ENCODE measurements at regions not wholly inside any gene's neighbourhood (a gene's known extent, or its start where the extent isn't known, plus 50 kb on each side); places are given as distances from the start of the nearest gene placed in this dataset.

DNA sequence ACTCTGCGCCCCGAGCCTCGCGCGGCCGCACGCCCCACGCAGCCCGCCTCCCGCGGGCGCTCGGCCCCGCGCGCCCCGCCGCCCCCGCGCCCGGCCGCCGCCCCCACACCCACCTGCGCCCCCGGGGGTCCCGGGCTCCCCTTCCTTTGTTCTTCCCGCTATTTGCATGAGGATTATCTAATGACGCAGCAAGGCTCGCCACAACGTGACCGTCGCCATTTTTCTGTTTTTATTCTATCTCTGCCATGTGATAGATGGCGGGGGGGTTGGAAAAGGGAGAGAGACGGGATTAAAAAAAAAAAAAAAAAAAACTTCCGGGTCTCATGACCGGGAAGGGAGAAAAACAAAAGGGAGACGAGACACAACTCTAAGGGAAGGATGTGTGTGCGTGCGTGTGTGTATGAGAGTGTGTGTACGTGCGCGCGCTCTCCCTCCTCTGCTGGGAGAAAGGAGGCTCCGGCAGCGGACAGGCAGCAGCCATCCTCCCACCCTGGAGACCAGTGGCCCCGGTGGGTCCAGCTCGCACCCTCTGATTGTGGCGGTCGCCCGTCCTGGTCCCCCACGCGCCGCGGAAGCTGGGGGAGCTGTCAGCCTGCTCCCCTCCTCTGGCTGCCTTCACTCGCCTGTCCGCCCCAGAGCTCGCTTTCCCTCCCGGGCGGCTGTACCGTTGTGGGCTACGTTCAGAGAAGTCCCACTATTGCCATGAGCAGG lies 80.4 kb upstream of the AK4 start:
- ATAC-seq (ENCODE audit: low FRiP score) (peak; percentile 21), DNase-seq (ENCODE audit: low spot score) (no peak)
- TF ChIP-seq, protein P1, sequence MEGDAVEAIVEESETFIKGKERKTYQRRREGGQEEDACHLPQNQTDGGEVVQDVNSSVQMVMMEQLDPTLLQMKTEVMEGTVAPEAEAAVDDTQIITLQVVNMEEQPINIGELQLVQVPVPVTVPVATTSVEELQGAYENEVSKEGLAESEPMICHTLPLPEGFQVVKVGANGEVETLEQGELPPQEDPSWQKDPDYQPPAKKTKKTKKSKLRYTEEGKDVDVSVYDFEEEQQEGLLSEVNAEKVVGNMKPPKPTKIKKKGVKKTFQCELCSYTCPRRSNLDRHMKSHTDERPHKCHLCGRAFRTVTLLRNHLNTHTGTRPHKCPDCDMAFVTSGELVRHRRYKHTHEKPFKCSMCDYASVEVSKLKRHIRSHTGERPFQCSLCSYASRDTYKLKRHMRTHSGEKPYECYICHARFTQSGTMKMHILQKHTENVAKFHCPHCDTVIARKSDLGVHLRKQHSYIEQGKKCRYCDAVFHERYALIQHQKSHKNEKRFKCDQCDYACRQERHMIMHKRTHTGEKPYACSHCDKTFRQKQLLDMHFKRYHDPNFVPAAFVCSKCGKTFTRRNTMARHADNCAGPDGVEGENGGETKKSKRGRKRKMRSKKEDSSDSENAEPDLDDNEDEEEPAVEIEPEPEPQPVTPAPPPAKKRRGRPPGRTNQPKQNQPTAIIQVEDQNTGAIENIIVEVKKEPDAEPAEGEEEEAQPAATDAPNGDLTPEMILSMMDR (IDR thresholded peaks at IDR 0.05), result no peak

DNA sequence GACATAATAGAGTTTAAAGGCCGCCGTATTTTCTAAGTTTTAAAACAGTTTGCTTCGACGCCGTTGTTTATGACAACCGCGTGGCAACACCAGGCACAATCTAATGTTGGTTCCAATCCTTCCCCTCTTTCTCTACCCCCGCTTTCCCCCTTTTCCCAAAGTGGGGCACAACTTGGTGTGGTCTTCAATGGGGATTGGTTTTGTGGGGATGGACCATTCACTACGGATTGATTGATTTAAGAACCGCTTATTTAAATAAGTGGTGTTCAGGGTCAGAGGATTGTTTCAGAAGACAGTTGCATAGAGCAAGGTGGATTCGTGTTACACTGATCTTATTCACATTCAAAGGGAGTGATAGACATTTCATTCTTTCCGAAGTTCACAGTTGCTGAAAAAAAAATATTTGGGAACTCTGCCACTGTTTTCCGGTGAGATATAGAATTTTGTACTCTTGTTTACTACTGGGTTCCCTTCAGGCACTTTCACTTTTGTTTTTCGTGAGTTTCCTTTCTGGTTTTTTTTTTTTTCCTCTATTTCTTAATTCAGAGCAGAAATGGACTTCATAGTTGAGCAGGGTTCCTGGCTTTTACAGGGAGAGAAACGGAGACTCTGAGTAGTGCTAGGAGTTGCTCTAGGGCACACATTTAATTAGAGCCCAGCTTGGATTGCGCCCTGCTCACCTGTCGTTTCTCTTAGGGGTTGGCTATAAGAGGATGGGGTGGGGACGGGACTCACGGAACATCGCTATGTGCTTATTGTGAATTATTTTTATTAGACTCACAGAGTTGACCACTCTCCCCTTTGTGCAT lies 79.6 kb upstream of the AK4 start:
- DNase-seq (ENCODE audit: low spot score) (no peak), ATAC-seq (ENCODE audit: low FRiP score) (no peak)
- TF ChIP-seq, protein P1 (IDR thresholded peaks at IDR 0.05), result no peak

DNA sequence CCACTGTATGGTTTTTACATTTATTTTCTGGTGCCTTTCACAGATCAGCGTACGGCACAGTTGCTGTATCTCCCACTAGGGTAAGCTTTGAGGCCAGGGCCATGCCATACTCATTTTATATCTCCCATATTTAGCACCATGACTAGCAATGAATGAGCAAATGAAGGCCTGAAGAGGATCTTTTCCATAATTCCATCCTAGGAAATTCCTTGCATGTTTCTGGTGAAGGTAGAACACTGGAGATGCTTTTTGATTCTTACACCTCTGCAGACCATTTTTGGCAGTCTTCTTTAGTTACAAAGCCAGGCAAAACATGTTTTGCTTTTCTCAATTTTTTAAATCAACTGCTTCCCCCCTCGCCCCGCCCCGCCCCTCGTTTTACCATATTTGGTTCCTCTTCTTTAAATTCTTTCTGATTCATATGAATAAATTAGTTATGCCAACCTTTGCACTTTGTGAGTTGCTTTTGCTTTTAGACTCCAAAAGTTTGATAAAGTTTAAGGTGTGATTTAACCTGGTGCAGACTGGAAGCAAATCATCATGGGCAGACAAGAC lies 78.9 kb upstream of the AK4 start:
- DNase-seq (ENCODE audit: low spot score) (no peak), ATAC-seq (ENCODE audit: low FRiP score) (no peak)
- TF ChIP-seq, protein P1 (IDR thresholded peaks at IDR 0.05), result no peak

DNA sequence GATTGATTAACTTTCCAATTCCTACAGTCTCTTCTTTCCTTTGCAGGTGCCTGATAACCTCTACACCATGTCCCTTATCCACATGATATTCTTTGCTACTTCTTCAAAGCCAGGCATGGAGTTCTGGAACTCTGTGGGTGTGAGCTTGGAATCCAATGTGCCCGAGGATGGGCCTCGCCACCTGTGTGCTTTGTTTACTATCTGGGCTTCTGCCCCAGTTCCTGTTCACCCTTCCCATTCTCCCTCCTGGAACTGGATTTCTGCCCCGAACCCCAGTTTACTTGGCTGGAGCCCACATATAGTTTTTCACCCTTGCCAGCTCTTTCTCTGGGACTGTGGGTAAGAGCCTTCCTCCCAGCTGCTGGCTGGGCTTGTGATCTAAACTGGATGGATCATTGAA lies 75.2 kb upstream of the AK4 start:
- ATAC-seq (ENCODE audit: low FRiP score), result no peak
- DNase-seq (ENCODE audit: low spot score), result no peak
- TF ChIP-seq, protein P1 (IDR thresholded peaks at IDR 0.05), result no peak

DNA sequence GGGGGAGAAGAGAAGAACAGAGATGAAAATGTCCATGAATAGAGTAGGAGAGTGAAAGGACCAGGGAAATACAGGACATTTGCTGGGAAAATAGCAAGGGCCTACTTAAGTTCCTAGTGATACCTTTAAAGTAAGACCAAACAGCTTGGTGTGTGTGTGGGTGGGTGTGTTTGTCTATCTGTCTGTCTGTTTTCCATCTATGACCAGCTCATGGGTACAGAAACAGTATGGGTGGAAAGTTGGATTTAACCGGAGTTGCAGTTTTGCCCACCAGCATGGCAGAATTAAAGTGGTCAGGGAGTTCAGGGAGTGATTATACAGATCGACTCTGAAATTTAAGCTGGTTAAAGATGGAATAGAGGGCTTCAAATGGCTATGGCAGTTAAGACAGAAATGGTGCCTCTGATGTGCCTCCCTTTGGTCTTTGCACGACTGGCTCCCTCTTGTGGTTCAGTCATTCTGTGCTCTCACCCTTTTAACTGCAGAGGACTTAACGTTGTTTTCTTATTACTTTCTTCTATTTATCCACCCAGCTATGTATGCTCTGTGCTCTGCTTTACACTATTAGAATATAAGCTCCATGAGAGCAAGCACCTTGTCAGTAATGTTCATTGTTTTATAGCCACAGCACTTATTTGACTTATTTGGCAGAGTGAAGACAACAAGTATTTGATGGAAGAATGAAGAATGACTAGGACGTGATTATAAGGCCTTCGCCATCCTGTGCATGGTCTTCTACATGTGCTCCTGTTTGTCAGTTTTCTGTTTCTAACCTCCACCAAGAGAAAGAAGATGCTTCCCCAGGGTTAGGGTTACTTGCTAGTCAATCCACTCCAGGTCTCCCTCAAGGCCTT lies 72.7 kb upstream of the AK4 start:
- DNase-seq (ENCODE audit: low spot score) (no peak), ATAC-seq (ENCODE audit: low FRiP score) (no peak)
- TF ChIP-seq, protein P1 (IDR thresholded peaks at IDR 0.05), result peak in 1 of 3 donors; percentile 26

DNA sequence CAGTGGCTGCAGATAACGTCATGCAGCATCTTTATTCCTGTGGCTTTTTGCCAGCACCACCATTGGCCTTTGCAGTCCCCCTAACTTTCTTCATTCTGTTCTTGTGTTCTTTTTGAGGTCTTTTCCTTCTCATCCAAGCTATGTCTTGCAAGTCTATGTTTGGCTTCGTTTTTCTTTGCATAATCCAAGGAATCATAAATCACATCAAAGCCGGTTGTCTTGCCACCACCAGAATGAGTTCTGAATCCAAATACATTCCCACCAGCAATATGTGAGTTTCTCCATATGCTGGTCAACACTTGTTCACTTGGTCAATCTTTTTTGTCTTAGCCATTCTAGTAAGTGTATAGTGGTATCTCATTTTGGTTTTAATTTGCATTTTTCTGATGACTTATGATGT lies 70.6 kb upstream of the AK4 start:
- ATAC-seq (ENCODE audit: low FRiP score) (no peak), DNase-seq (ENCODE audit: low spot score) (no peak)
- TF ChIP-seq, protein P1 (IDR thresholded peaks at IDR 0.05), result no peak
